A204.1 (cell line): ENCODE measurements at regions not wholly inside any gene's neighbourhood (a gene's known extent, or its start where the extent isn't known, plus 50 kb on each side); places are given as distances from the start of the nearest gene placed in this dataset.

ENCODE experiments used
- FAIRE-seq: peaks from 2 replicates; lab custom pipeline; 2012; peaks lifted over from hg19 to GRCh38; lab: Jason Lieb, UNC

DNA sequence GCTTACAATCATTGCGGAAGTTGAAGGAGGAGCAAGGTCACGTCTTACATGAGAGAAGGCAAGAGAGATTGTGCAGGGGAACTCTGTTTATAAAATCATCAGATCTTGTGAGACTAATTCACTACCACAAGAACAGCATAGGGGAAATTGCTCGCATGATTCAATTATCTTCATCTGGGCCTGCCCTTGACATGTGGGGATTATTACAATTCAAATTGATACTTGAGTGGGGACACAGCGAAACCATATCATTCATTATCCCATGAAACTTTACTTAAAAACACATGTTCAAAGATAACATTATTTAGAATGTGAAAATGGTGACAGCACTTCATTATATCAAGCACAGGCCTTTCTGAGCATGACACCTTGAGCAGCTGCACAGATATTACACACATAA lies 1087.8 kb downstream of the C4orf33 start:
- no peak for FAIRE-seq

DNA sequence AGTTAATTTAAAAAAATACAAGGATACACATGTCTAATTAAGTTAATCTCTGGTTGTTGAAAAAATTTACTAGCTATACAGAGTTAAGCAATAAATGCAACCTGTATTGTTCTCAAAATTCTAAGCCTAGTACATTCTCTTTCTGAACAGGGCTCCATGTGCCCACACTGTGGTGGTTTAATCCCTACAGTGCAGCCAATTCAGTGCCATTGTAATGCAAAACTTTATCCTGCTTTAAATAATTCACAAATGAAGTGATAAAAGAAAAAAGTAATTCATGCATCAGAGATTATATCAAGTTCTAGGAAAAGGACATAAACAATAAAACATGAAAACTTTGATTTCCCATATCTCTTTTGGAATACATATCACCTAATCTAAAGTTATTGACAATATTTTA lies 1089.2 kb downstream of the C4orf33 start:
- FAIRE-seq: no peak

DNA sequence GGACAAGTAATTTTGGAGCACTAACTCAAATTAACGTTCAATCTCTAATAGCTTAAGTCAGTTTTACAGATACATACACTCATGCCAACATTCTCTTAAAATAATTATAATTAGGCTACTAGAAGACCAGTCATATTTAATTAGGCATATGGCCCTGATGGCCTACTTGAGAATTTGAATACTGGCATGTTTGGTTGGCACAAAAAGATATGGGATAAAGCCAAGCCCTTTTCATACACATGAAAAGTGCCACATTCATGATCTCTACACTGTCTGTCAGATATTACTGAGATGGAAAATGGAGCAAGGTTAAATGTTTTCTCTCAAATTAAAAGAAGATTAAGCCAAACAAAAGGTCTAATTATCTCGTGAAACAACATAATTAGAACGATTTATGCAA lies 1091.0 kb downstream of the C4orf33 start:
- no peak for FAIRE-seq

DNA sequence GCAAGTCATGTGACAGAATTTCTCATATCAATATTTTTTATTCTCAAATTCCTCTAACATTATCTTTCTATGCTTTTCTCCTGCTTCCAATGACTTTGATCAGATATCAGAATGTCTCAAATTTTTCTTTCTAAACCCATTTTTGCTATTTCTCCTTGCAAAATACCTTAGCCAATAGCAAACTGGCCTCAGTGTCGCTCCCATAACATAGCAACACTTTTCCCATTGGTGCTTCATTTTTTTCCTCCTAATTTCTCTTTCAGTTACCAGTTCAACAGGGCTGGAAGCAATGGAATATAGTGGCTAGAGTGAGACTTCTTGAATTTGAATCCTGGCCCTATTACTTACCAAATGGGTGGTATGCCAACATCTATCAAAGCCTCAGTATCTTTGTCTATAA lies 1091.6 kb downstream of the C4orf33 start:
- FAIRE-seq: no peak

DNA sequence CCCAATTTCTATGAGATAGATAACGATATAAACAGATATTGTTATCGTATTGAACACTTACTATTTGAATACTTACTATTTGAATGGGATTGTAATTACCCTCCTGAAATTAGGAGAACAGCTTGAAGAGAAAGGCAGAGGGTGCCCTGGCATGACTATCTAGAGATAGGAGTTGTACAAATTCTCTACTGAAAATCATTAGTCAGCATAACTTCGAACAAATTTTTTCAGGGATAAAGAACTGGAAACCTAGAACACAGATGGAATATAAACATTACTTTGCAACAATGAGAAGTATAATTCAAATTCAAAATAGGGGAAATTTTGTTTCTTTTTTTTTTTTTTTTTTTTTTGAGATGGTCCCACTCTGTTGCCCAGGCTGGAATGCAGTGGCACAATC lies 1096.8 kb downstream of the C4orf33 start:
- FAIRE-seq: no peak

DNA sequence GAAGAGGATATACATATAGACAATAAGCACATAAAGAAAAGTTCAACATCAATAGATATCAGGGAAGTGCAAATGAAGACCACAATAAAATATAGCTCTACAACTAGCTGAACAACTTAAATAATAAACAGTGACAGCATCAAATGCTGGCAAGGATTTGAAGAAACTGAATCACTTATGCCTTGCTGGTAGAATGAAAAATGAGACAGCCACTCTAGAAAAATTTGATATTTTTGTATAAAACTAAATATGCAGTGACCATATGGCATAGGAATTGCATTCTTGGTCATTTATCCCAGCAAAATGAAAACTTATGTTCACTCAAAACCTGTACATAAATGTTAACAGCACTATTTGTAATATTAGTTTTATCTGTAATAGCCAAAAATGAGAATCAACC lies 1102.0 kb downstream of the C4orf33 start:
- FAIRE-seq: no peak

DNA sequence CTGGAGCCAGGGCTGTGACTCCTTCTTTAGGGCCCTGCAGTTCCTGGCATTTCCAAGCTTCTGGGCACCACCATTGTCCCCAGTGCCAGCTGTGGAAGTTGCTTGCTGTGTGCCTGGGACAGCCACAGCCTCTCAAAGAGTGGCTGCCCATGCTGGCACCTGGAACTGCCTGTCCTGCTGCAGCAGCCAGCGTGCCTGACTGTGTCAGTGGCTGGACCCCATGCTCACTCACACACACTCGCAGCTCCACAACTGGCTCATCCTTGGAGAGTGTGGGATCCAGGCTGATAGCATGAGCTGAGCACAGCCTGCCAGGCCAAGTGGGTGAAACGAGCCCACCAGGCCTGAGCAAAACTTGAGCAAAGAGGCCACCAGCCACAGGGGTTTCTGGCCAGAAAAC lies 1107.6 kb downstream of the C4orf33 start:
- FAIRE-seq: no peak

GRCh38 chr4:130210864-130211263 lies 1114.9 kb downstream of the C4orf33 start:
- FAIRE-seq: no peak

DNA sequence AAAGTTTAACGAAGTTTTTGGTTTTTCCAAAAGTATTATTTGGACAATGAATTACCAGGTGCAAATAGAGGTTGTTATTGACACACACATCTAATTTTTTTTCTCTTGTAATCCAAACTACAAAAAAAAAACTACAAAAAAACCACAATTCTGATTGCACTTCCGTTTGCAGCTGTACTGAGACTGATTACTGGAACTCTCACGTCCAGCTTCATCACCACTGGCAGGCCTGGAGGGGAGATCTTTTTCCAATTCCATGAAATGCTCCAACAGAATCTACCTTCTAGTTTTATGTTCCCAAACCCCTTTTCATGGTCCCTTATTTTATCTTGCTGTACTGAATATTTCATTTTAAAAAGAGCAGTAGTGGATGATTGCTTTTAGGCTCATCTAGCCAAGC lies 1118.3 kb downstream of the C4orf33 start:
- no peak for FAIRE-seq

- FAIRE-seq: peak; percentile 84
These were observed 1137.6 kb downstream of the C4orf33 start for GRCh38 chr4:130233377-130234047.

GRCh38 chr4:130238121-130238520 lies 1142.2 kb downstream of the C4orf33 start:
- FAIRE-seq: no peak

GRCh38 chr4:130249002-130249401 lies 1153.0 kb downstream of the C4orf33 start:
- FAIRE-seq: no peak

GRCh38 chr4:130257271-130257670 lies 1161.3 kb downstream of the C4orf33 start:
- FAIRE-seq: no peak

- FAIRE-seq: no peak
These were observed 1170.9 kb downstream of the C4orf33 start for GRCh38 chr4:130266814-130267213.

DNA sequence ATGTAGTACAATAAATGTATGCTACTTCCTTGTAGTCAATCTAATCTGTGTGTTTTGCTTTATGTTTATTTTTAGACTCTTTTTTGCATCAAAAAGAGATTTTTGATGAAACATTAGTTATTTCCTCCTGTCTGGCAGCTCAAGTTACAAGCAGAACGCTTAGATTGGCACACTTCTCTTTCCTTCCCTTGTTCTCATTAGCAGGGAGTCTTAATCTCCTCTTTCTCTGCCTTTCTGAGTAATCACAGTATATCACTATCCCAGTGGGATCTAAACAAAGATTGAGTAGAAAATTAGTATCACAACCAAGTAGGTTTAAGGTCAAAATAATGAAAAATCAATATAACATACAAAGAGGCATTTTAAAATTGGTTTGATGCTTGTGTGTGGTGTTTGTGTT lies 1192.6 kb downstream of the C4orf33 start:
- FAIRE-seq: no peak

GRCh38 chr4:130293692-130294091 lies 1197.7 kb downstream of the C4orf33 start:
- peak; percentile 53 for FAIRE-seq

GRCh38 chr4:130296448-130296847 lies 1200.5 kb downstream of the C4orf33 start:
- no peak for FAIRE-seq

DNA sequence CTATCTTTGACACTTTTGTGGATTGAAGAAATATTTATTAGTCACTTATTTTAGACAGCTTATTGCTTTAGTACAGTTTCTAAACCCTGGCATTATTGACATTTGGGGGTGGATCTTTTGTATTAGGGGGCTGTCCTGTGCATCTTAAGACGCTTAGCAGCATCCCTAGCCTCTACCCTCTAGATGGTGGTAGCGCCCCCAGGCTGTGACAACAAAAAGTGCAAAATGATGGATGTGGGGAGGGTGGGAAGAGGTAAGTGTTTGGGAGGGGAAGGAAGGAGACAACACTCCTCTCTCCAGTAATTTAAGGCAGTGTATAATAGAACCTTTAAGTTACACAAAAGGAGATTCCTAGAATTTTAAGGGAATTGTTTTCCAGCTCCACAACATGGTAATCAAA lies 1210.6 kb downstream of the C4orf33 start:
- FAIRE-seq: no peak

DNA sequence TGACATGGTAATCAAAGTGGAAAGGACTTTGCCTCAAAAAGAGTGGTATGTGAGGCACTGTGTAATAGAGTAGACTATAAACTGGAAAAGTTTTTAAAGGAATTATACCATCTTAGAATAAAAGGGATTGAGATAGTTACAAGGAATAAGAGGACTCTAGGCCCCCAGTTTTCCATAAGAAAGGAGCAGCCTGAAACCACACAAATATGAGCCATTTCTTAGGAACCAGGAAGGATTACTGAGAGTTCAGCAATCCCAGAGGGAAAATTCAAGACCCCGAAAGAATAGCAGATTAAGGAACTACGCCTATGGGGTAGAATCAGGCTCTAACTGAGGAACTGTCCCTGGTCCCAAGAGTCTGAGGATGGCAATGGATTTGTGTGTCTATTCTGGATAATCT lies 1213.3 kb downstream of the C4orf33 start:
- no peak for FAIRE-seq

- no peak for FAIRE-seq
These were observed 1226.5 kb downstream of the C4orf33 start for GRCh38 chr4:130322439-130322838.

- FAIRE-seq: no peak
These were observed 1233.1 kb downstream of the C4orf33 start for GRCh38 chr4:130329036-130329435.

GRCh38 chr4:130333241-130333759 lies 1237.3 kb downstream of the C4orf33 start:
- FAIRE-seq: no peak

DNA sequence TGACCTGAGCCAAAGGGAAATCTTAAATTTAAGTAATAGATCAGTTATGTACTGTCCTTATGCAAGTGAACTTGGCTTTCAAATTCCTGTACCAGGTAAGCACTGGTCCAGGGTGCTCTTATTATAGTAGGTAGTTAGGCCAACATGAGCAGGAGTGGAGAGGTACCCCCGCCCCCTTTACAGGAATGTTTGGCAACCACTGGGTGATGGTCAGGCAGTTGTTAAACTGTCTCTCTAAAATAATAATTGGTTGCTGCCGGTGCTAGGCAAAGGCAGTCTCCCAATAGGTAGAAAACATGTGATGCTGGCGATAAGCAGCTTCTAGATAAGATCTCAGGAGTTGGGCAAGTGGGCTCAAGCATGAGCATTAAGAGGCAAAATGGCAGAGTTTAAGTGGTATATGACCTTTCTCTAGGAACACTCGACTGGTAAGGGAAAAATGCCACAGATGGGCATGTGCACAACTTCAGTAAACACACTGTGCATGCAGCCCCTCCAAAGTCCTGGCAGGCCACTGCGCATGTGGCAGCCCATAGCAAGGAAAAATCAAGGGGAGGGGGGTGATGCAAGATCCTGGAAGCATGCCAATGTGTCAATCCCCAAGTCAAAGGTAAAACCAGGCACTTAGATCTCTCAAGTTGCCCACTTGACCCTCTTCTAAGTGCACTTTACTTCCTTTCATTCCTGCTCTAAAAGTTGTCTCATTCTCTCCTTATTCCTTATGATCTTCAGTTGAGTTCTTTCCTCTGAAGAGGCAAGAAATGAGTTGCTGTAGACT lies 1239.7 kb downstream of the C4orf33 start:
- FAIRE-seq: no peak
